Sigmoid colon (tissue), 6 donors: ENCODE measurements at regions not wholly inside any gene's neighbourhood (a gene's known extent, or its start where the extent isn't known, plus 50 kb on each side); places are given as distances from the start of the nearest gene placed in this dataset.

ENCODE experiments used
- DNase-seq: peaks from one replicate; pipeline ENCODE4 v3.0.0-alpha.2; 2019
- H3K27ac ChIP-seq, 4 donors: fragments of 200-600 bp; sonication (generic); one replicate each; pipeline ENCODE4 v1.5.1; 2016 to 2019; ENCODE audit warnings: mild to moderate bottlenecking in 1 of 4
- H3K27me3 ChIP-seq, 3 donors: fragments of 200-600 bp; sonication (generic); one replicate each; pipeline ENCODE4 v1.5.1; 2019; ENCODE audit warnings: mild to moderate bottlenecking in 1 of 3
- H3K36me3 ChIP-seq, 4 donors: fragments of 200-600 bp; sonication (generic); one replicate each; pipeline ENCODE4 v1.5.1; 2016 to 2019
- H3K4me1 ChIP-seq, 4 donors: fragments of 200-600 bp; sonication (generic); one replicate each; pipeline ENCODE4 v1.5.1; 2017 to 2019
- H3K4me3 ChIP-seq, 4 donors: fragments of 200-600 bp; sonication (generic); one replicate each; pipeline ENCODE4 v1.5.1; 2017 to 2019; ENCODE audit warnings: mild to moderate bottlenecking in 2 of 4, moderate library complexity in 1 of 4
- H3K9me3 ChIP-seq, 4 donors: fragments of 200-600 bp in 3 of 4; sonication (generic) in 3 of 4; one replicate each; pipeline versions ENCODE4 v1.5.1 to v1.6.1; 2013 to 2019
- CTCF ChIP-seq, 4 experiments: fragments of 450-650 bp in 3 of 4; fragments of 200-600 bp in 1 of 4; IDR thresholded peaks; one replicate each; pipeline ENCODE4 v1.5.1; 2016 to 2019; ENCODE audit warnings: antibody characterized with exemption in 4 of 4, mild to moderate bottlenecking in 3 of 4, moderate library complexity in 2 of 4
- EP300 ChIP-seq, 4 donors: sonication (generic); formaldehyde crosslinking; IDR thresholded peaks; one replicate each; pipeline ENCODE4 v1.6.1; 2017; ENCODE audit warnings: antibody characterized with exemption in 4 of 4
- POLR2A ChIP-seq, 2 donors: fragments of 450-650 bp; IDR thresholded peaks; one replicate each; pipeline ENCODE4 v1.6.1; 2016; ENCODE audit warnings: antibody characterized with exemption in 2 of 2, mild to moderate bottlenecking in 2 of 2, moderate library complexity in 2 of 2
- POLR2AphosphoS5 ChIP-seq, 4 donors: sonication (generic); formaldehyde crosslinking; IDR thresholded peaks; one replicate each; pipeline ENCODE4 v1.6.1; 2017; ENCODE audit warnings: antibody characterized with exemption in 4 of 4
- WGBS, 2 donors: extraction: QIAGEN DNeasy Blood & Tissue Kit; methylation state at CpG; one replicate each; pipeline ENCODE4 v1.1.7; 2013; 5-methylcytosine and 5-hydroxymethylcytosine counted together
- intact Hi-C: fragments of 100-400 bp; cut with DNase I; formaldehyde crosslinking; loops from one replicate; pipeline ENCODE4 v1.15.1; 2023
- donor health status: healthy with polysubstance abuse.
- donor health status: healthy.

- no peak overlapping the region for H3K27ac ChIP-seq
- peaks cover 0 to 23% (median 19%) of the 10 kb centered on the region in 4 donors for H3K4me1 ChIP-seq
- H3K36me3 ChIP-seq: no peaks in the 10 kb centered on the region
- no peak for TF ChIP-seq CTCF (IDR thresholded peaks at IDR 0.05)
- TF ChIP-seq EP300 (IDR thresholded peaks at IDR 0.05): no peak
- no peak for TF ChIP-seq POLR2A (IDR thresholded peaks at IDR 0.05)
- no peak for TF ChIP-seq POLR2AphosphoS5 (IDR thresholded peaks at IDR 0.05)
- DNase-seq: no peak
- no peak overlapping the region for H3K4me3 ChIP-seq
- H3K9me3 ChIP-seq: peaks cover 0 to 3% (median 0%) of the 10 kb centered on the region in 4 donors
- no peaks in the 10 kb centered on the region for H3K27me3 ChIP-seq
- intact Hi-C loops: no loop called here
Observed at GRCh38 chr3:69443457-69443920, 57.6 kb upstream of the FRMD4B start.

GRCh38 chr3:69442771-69443311 lies 57.0 kb upstream of the FRMD4B start:
- no peak overlapping the region for H3K4me3 ChIP-seq
- no peaks in the 10 kb centered on the region for H3K36me3 ChIP-seq
- intact Hi-C loops: no loop called here
- H3K27me3 ChIP-seq: no peaks in the 10 kb centered on the region
- H3K9me3 ChIP-seq: peaks cover 0 to 3% (median 0%) of the 10 kb centered on the region in 4 donors
- TF ChIP-seq POLR2AphosphoS5 (IDR thresholded peaks at IDR 0.05): no peak
- no peak for TF ChIP-seq CTCF (IDR thresholded peaks at IDR 0.05)
- no peak for TF ChIP-seq EP300 (IDR thresholded peaks at IDR 0.05)
- no peak for TF ChIP-seq POLR2A (IDR thresholded peaks at IDR 0.05)
- H3K4me1 ChIP-seq: peaks cover 0 to 23% (median 19%) of the 10 kb centered on the region in 4 donors
- H3K27ac ChIP-seq: no peak overlapping the region
- no peak for DNase-seq
- 87 to 88% methylated on average over 2 of the region's 2 CpGs for WGBS, 2 donors

GRCh38 chr3:69441732-69442131 lies 55.8 kb upstream of the FRMD4B start:
- Histone ChIP-seq H3K4me3 (no peak overlapping the region), H3K36me3 (no peaks in the 10 kb centered on the region), H3K9me3 (peaks cover 0 to 3% (median 0%) of the 10 kb centered on the region in 4 donors), H3K27me3 (no peaks in the 10 kb centered on the region), H3K4me1 (peaks cover 0 to 23% (median 19%) of the 10 kb centered on the region in 4 donors), H3K27ac (no peak overlapping the region)
- intact Hi-C loops: no loop called here
- WGBS, 2 donors: 56 to 73% methylated on average over 2 of the region's 2 CpGs
- TF ChIP-seq POLR2A (IDR thresholded peaks at IDR 0.05): no peak
- no peak for TF ChIP-seq POLR2AphosphoS5 (IDR thresholded peaks at IDR 0.05)
- DNase-seq: no peak

GRCh38 chr3:69441040-69441439 lies 55.2 kb upstream of the FRMD4B start:
- intact Hi-C loops: no loop called here
- Histone ChIP-seq H3K36me3 (no peaks in the 10 kb centered on the region), H3K27me3 (no peaks in the 10 kb centered on the region), H3K9me3 (peaks cover 0 to 3% (median 0%) of the 10 kb centered on the region in 4 donors), H3K4me3 (no peak overlapping the region), H3K27ac (no peak overlapping the region), H3K4me1 (peaks cover 0 to 23% (median 19%) of the 10 kb centered on the region in 4 donors)
- TF ChIP-seq EP300 (IDR thresholded peaks at IDR 0.05) (no peak), POLR2AphosphoS5 (IDR thresholded peaks at IDR 0.05) (no peak), CTCF (IDR thresholded peaks at IDR 0.05) (no peak)
- no peak for DNase-seq
- 62 to 91% methylated on average over 1 of the region's 1 CpG for WGBS, 2 donors

GRCh38 chr3:69439643-69440270 lies 53.9 kb upstream of the FRMD4B start:
- Histone ChIP-seq H3K27ac (no peak overlapping the region), H3K36me3 (no peaks in the 10 kb centered on the region), H3K4me3 (no peak overlapping the region), H3K9me3 (peaks cover 0 to 3% (median 0%) of the 10 kb centered on the region in 4 donors), H3K27me3 (no peaks in the 10 kb centered on the region), H3K4me1 (peaks cover 0 to 14% (median 13%) of the 10 kb centered on the region in 4 donors)
- 4 to 11% methylated on average over 1 of the region's 1 CpG for WGBS, 2 donors
- DNase-seq: no peak
- TF ChIP-seq POLR2AphosphoS5 (IDR thresholded peaks at IDR 0.05) (no peak), CTCF (IDR thresholded peaks at IDR 0.05) (peak in 2 of 4 experiments; percentile 26 to 42), POLR2A (IDR thresholded peaks at IDR 0.05) (no peak)
- intact Hi-C loops: no loop called here
